Activated naive CD8-positive, alpha-beta T cell treated with anti-CD3 and anti-CD28 coated beads, Interleukin-2, amount 10 ng/mL, durations not matched to agents 7 days and 5 days (primary cell): ENCODE measurements at regions not wholly inside any gene's neighbourhood (a gene's known extent, or its start where the extent isn't known, plus 50 kb on each side); places are given as distances from the start of the nearest gene placed in this dataset.
A peak's percentile ranks its signal among the peaks of the same experiment; 100 is the strongest.

Experiments
- ATAC-seq: fragments of 150-1000 bp; cut with Tn5 transposase; one replicate; pipeline ENCODE4 v1.10.0; 2021; ENCODE audit warnings: low read depth, moderate library complexity
- POLR2A ChIA-PET: fragments of 350-600 bp; sonication (Branson Sonifier 250); formaldehyde crosslinking; loops from one replicate; lab custom pipeline; 2021; ENCODE audit warnings: antibody characterized with exemption; lab: Charles Lee
- DNase-seq: peaks from one replicate; pipeline ENCODE4 v3.0.0; 2021
- H3K27ac Mint-ChIP-seq: one replicate; pipeline ENCODE4 v1.8.0; 2022; ENCODE audit warnings: mild to moderate bottlenecking, mixed read lengths
- H3K27me3 Mint-ChIP-seq: one replicate; pipeline ENCODE4 v1.8.0; 2022; ENCODE audit warnings: mild to moderate bottlenecking, moderate library complexity, mixed read lengths
- H3K36me3 Mint-ChIP-seq: one replicate; pipeline ENCODE4 v1.8.0; 2021; ENCODE audit warnings: mild to moderate bottlenecking, mixed read lengths
- H3K4me1 Mint-ChIP-seq: one replicate; pipeline ENCODE4 v1.8.0; 2021; ENCODE audit warnings: mixed read lengths
- H3K4me3 Mint-ChIP-seq: one replicate; pipeline ENCODE4 v1.8.0; 2022; ENCODE audit warnings: mild to moderate bottlenecking, moderate library complexity, mixed read lengths
- H3K9me3 Mint-ChIP-seq: one replicate; pipeline ENCODE4 v1.8.0; 2021; ENCODE audit warnings: mixed read lengths

GRCh38 chr7:155198196-155198892 lies 99.3 kb upstream of the INSIG1 start:
- H3K4me3 Mint-ChIP-seq = no peak overlapping the region
- POLR2A ChIA-PET = interaction anchor here (0.6 kb wide), 1 partner anchor 172 kb away, joined by 6 read pairs; no protein-coding TSS in a partner anchor
- H3K27ac Mint-ChIP-seq = no peak overlapping the region
- H3K27me3 Mint-ChIP-seq = peaks cover 4% of the 10 kb centered on the region
- peaks cover 1% of the 10 kb centered on the region for H3K36me3 Mint-ChIP-seq
- peaks cover 10% of the 10 kb centered on the region for H3K9me3 Mint-ChIP-seq
- ATAC-seq = no peak
- no peak for DNase-seq
- no peaks in the 10 kb centered on the region for H3K4me1 Mint-ChIP-seq

GRCh38 chr7:155198901-155199845 lies 98.5 kb upstream of the INSIG1 start:
- H3K27me3 Mint-ChIP-seq = no peaks in the 10 kb centered on the region
- peaks cover 1% of the 10 kb centered on the region for H3K36me3 Mint-ChIP-seq
- H3K4me3 Mint-ChIP-seq = no peak overlapping the region
- no peaks in the 10 kb centered on the region for H3K4me1 Mint-ChIP-seq
- POLR2A ChIA-PET = no interaction called here
- ATAC-seq (no peak), DNase-seq (no peak)
- peaks cover 10% of the 10 kb centered on the region for H3K9me3 Mint-ChIP-seq
- H3K27ac Mint-ChIP-seq = no peak overlapping the region

- DNase-seq = no peak
- POLR2A ChIA-PET = interaction anchor here (1.4 kb wide), 1 partner anchor 95 kb away, joined by 5 read pairs; no protein-coding TSS in a partner anchor
- H3K9me3 Mint-ChIP-seq = peaks cover 3% of the 10 kb centered on the region
- peaks cover 1% of the 10 kb centered on the region for H3K27me3 Mint-ChIP-seq
- H3K36me3 Mint-ChIP-seq = peaks cover 2% of the 10 kb centered on the region
- no peak overlapping the region for H3K4me3 Mint-ChIP-seq
- H3K4me1 Mint-ChIP-seq = peaks cover 12% of the 10 kb centered on the region
- no peak overlapping the region for H3K27ac Mint-ChIP-seq
- ATAC-seq = no peak
Observed at GRCh38 chr7:155201325-155202087, 96.2 kb upstream of the INSIG1 start.

GRCh38 chr7:155202106-155202871 lies 95.4 kb upstream of the INSIG1 start:
- ATAC-seq (no peak), DNase-seq (no peak)
- H3K36me3 Mint-ChIP-seq = peaks cover 2% of the 10 kb centered on the region
- H3K4me3 Mint-ChIP-seq = no peak overlapping the region
- H3K27me3 Mint-ChIP-seq = peaks cover 2% of the 10 kb centered on the region
- POLR2A ChIA-PET = interaction anchor here (1.4 kb wide), 1 partner anchor 94 kb away, joined by 5 read pairs; no protein-coding TSS in a partner anchor
- peaks cover under 1% of the 10 kb centered on the region for H3K9me3 Mint-ChIP-seq
- no peak overlapping the region for H3K27ac Mint-ChIP-seq
- peaks cover 15% of the 10 kb centered on the region for H3K4me1 Mint-ChIP-seq

GRCh38 chr7:155203059-155203881 lies 94.4 kb upstream of the INSIG1 start:
- DNase-seq (no peak), ATAC-seq (no peak)
- Mint-ChIP-seq H3K36me3 (peaks cover 7% of the 10 kb centered on the region), H3K4me3 (no peak overlapping the region), H3K4me1 (peaks cover 19% of the 10 kb centered on the region), H3K9me3 (peaks cover 7% of the 10 kb centered on the region), H3K27me3 (peaks cover 2% of the 10 kb centered on the region), H3K27ac (peak overlapping the region; percentile 36)
- POLR2A ChIA-PET = interaction anchor here (1.4 to 4.2 kb wide), 2 partner anchors 93 to 94 kb away, joined by 5 to 88 read pairs; partner anchors contain the start of gene INSIG1

GRCh38 chr7:155203882-155204691 lies 93.6 kb upstream of the INSIG1 start:
- H3K27ac Mint-ChIP-seq = peak overlapping the region; percentile 36
- peaks cover 2% of the 10 kb centered on the region for H3K27me3 Mint-ChIP-seq
- H3K36me3 Mint-ChIP-seq = peaks cover 7% of the 10 kb centered on the region
- H3K4me3 Mint-ChIP-seq = no peak overlapping the region
- ATAC-seq = no peak
- POLR2A ChIA-PET = interaction anchor here (4.2 kb wide), 1 partner anchor 93 kb away, joined by 88 read pairs; the partner anchor contains the start of gene INSIG1
- H3K9me3 Mint-ChIP-seq = peaks cover 7% of the 10 kb centered on the region
- peaks cover 19% of the 10 kb centered on the region for H3K4me1 Mint-ChIP-seq
- no peak for DNase-seq

- peak overlapping the region; percentile 82 for H3K4me3 Mint-ChIP-seq
- DNase-seq (no peak), ATAC-seq (no peak)
Observed at GRCh38 chr7:155204744-155205367, 92.8 kb upstream of the INSIG1 start.

GRCh38 chr7:155205368-155206317 lies 92.0 kb upstream of the INSIG1 start:
- H3K27ac Mint-ChIP-seq = peak overlapping the region; percentile 96
- H3K9me3 Mint-ChIP-seq = peaks cover 7% of the 10 kb centered on the region
- POLR2A ChIA-PET = interaction anchor here (0.6 to 4.2 kb wide), 2 partner anchors 92 to 139 kb away, joined by 3 to 88 read pairs; partner anchors contain the start of gene INSIG1
- peaks cover 2% of the 10 kb centered on the region for H3K27me3 Mint-ChIP-seq
- peaks cover 19% of the 10 kb centered on the region for H3K4me1 Mint-ChIP-seq
- H3K4me3 Mint-ChIP-seq = peak overlapping the region; percentile 82
- peaks cover 7% of the 10 kb centered on the region for H3K36me3 Mint-ChIP-seq
- DNase-seq = peak; percentile 80
- ATAC-seq = peak; percentile 96

More at GRCh38 chr7:155204744-155205367, 92.8 kb upstream of the INSIG1 start:
- peak overlapping the region; percentile 96 for H3K27ac Mint-ChIP-seq
- H3K36me3 Mint-ChIP-seq = peaks cover 7% of the 10 kb centered on the region
- H3K9me3 Mint-ChIP-seq = peaks cover 7% of the 10 kb centered on the region
- POLR2A ChIA-PET = interaction anchor here (4.2 kb wide), 1 partner anchor 93 kb away, joined by 88 read pairs; the partner anchor contains the start of gene INSIG1
- peaks cover 19% of the 10 kb centered on the region for H3K4me1 Mint-ChIP-seq
- peaks cover 2% of the 10 kb centered on the region for H3K27me3 Mint-ChIP-seq

GRCh38 chr7:155206318-155207020 lies 91.2 kb upstream of the INSIG1 start:
- Mint-ChIP-seq H3K4me3 (peak overlapping the region; percentile 82), H3K27ac (peak overlapping the region; percentile 96), H3K9me3 (peaks cover 7% of the 10 kb centered on the region), H3K36me3 (peaks cover 7% of the 10 kb centered on the region), H3K4me1 (peaks cover 19% of the 10 kb centered on the region), H3K27me3 (peaks cover 2% of the 10 kb centered on the region)
- POLR2A ChIA-PET = interaction anchor here (4.2 kb wide), 1 partner anchor 91 kb away, joined by 88 read pairs; the partner anchor contains the start of gene INSIG1
- ATAC-seq (no peak), DNase-seq (no peak)
